Activated naive CD4-positive, alpha-beta T cell treated with anti-CD3 and anti-CD28 coated beads, Interleukin-2, amount 10 ng/mL, durations not matched to agents 7 days and 5 days (primary cell): ENCODE measurements at regions not wholly inside any gene's neighbourhood (a gene's known extent, or its start where the extent isn't known, plus 50 kb on each side); places are given as distances from the start of the nearest gene placed in this dataset.

Experiments
- CTCF ChIA-PET: fragments of 350-600 bp; sonication (Branson Sonifier 250); formaldehyde crosslinking; loops from one replicate; lab custom pipeline; 2021; ENCODE audit warnings: antibody characterized with exemption; lab: Charles Lee
- DNase-seq: peaks from one replicate; pipeline ENCODE4 v3.0.0-alpha.2; 2020
- H3K27ac Mint-ChIP-seq: one replicate; pipeline ENCODE4 v1.8.0; 2021; ENCODE audit warnings: mild to moderate bottlenecking, moderate library complexity, mixed read lengths
- H3K27me3 Mint-ChIP-seq: one replicate; pipeline ENCODE4 v1.8.0; 2021; ENCODE audit warnings: mild to moderate bottlenecking, mixed read lengths
- H3K36me3 Mint-ChIP-seq: one replicate; pipeline ENCODE4 v1.8.0; 2021; ENCODE audit warnings: mixed read lengths
- H3K4me1 Mint-ChIP-seq: one replicate; pipeline ENCODE4 v1.8.0; 2021; ENCODE audit warnings: mixed read lengths
- H3K4me3 Mint-ChIP-seq: one replicate; pipeline ENCODE4 v1.8.0; 2021; ENCODE audit warnings: mild to moderate bottlenecking, moderate library complexity, mixed read lengths
- H3K9me3 Mint-ChIP-seq: one replicate; pipeline ENCODE4 v1.8.0; 2021; ENCODE audit warnings: mixed read lengths

- no peak overlapping the region for H3K27ac Mint-ChIP-seq
- peaks cover 11% of the 10 kb centered on the region for H3K9me3 Mint-ChIP-seq
- no peak for DNase-seq
- CTCF ChIA-PET, result no interaction called here
- H3K4me1 Mint-ChIP-seq, result no peaks in the 10 kb centered on the region
- no peaks in the 10 kb centered on the region for H3K36me3 Mint-ChIP-seq
- no peak overlapping the region for H3K4me3 Mint-ChIP-seq
- no peaks in the 10 kb centered on the region for H3K27me3 Mint-ChIP-seq
Measured at GRCh38 chr5:174159327-174160114, 114.0 kb downstream of the NSG2 start.

DNA sequence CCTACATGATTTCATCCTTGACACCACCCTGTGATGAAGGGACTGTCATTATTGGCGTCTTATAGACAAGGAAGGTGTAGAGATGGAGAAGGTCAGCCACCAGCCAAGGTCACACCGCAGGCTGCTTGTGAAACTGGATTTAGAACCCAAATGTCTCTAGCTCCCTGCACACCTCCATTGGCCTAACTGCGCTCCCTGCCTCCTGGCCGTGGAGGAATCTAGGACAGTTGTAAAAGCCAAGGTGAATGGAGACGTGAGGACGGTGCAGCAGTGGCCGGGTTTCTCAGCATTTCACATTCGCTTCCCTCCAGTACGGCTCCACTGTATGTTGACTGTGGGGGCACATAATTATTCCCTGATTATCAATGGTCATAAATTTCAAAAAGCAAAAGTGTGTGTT, 119.9 kb downstream of the NSG2 start:
- Mint-ChIP-seq H3K4me3 (no peak overlapping the region), H3K27ac (no peak overlapping the region), H3K27me3 (no peaks in the 10 kb centered on the region), H3K4me1 (no peaks in the 10 kb centered on the region), H3K9me3 (peaks cover 4% of the 10 kb centered on the region), H3K36me3 (no peaks in the 10 kb centered on the region)
- DNase-seq, result no peak
- CTCF ChIA-PET, result no interaction called here

DNA sequence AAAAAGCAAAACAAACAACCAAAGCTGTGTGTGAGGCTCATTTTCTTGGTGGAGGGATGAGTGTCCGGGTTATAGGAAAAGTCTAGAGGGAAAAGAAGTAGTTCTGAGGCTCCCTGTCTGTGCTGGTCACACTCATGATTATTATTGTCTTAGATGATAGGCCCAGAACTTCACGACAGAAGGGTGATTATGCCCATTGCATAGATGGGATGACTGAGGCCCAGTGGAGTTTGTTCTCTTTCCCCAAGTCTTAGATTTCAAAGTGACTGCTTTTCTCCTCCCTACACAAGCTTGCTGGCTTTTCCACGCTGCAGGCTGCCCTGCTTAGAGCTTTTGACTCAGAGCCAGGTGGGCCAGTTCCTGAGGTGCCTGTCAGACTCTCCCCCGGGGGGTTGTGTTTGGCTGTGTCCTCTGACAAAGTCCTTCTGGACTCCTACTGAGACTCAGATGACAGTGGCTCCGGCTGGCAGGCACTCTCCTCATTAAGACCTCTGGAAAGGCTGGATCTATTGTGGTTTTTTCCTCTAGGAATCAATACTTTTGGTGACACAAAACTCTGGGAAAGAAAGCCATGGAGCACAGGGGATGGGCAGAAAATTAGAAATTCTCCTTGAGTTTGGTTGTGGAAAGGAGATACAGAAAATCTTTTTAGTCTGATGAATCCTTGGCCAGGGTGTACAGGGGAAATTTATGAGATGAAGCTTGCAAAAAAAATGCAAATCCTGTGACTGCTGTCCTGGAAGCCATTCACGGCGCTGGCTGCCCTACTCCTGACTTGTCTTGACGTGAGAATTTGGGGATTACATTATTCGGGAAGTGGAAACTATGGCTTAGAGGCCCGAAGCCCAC, 120.9 kb downstream of the NSG2 start:
- no peak for DNase-seq
- Mint-ChIP-seq H3K4me3 (no peak overlapping the region), H3K9me3 (peaks cover 4% of the 10 kb centered on the region), H3K4me1 (no peaks in the 10 kb centered on the region), H3K27ac (no peak overlapping the region), H3K36me3 (no peaks in the 10 kb centered on the region), H3K27me3 (no peaks in the 10 kb centered on the region)
- CTCF ChIA-PET, result no interaction called here

DNA sequence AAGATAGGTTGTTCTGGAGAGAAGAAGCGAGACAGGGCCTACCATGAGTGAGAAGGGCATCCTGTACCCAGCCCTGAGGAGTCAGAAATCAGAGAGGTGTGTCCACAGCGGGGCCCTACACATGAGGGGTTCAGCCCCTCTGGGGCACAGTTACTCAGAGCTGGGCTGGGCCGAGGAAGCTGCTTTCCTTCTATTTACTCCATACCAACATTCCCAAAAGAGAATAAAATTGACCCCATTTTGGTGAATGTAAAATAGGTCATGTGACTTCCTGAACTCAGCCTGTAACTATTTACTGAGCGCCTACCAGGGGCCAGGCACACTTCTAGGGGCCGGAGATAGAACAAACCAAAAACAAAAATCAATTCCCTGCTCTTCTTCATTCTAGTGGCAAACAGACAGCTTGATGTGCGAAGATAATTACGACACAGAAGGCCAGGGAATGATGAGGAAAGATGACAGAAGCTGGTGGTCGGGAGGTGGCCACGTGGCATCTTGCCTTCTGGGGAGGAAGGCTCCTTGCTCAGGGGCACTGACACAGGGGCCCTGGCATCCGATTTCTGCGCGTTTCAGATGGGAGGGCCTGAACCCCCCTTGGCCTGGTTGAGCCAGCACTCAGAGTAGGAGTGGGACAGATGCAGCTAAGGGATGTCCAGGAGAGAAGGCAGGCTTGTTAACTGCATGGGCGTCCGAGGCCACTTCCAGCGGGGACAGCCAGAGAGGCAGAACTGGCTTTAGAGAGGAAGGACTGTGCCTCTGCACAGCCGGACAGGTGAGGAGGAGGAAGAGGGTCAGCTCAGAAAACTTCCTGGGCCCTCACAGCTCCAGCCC, 121.8 kb downstream of the NSG2 start:
- peaks cover 4% of the 10 kb centered on the region for H3K9me3 Mint-ChIP-seq
- no peaks in the 10 kb centered on the region for H3K36me3 Mint-ChIP-seq
- no peak overlapping the region for H3K4me3 Mint-ChIP-seq
- H3K27me3 Mint-ChIP-seq, result no peaks in the 10 kb centered on the region
- DNase-seq, result no peak
- no peaks in the 10 kb centered on the region for H3K4me1 Mint-ChIP-seq
- CTCF ChIA-PET, result no interaction called here
- H3K27ac Mint-ChIP-seq, result no peak overlapping the region

- no peak overlapping the region for H3K27ac Mint-ChIP-seq
- CTCF ChIA-PET, result no interaction called here
- no peaks in the 10 kb centered on the region for H3K4me1 Mint-ChIP-seq
- peaks cover 2% of the 10 kb centered on the region for H3K9me3 Mint-ChIP-seq
- no peak for DNase-seq
- no peaks in the 10 kb centered on the region for H3K36me3 Mint-ChIP-seq
- peaks cover 3% of the 10 kb centered on the region for H3K27me3 Mint-ChIP-seq
- no peak overlapping the region for H3K4me3 Mint-ChIP-seq
Measured at GRCh38 chr5:174172152-174172551, 126.6 kb downstream of the NSG2 start.

- Mint-ChIP-seq H3K9me3 (peaks cover 2% of the 10 kb centered on the region), H3K27me3 (peaks cover 3% of the 10 kb centered on the region), H3K4me3 (no peak overlapping the region), H3K4me1 (no peaks in the 10 kb centered on the region), H3K27ac (no peak overlapping the region), H3K36me3 (no peaks in the 10 kb centered on the region)
- DNase-seq, result no peak
- CTCF ChIA-PET, result no interaction called here
Measured at GRCh38 chr5:174172566-174172965, 127.1 kb downstream of the NSG2 start.

DNA sequence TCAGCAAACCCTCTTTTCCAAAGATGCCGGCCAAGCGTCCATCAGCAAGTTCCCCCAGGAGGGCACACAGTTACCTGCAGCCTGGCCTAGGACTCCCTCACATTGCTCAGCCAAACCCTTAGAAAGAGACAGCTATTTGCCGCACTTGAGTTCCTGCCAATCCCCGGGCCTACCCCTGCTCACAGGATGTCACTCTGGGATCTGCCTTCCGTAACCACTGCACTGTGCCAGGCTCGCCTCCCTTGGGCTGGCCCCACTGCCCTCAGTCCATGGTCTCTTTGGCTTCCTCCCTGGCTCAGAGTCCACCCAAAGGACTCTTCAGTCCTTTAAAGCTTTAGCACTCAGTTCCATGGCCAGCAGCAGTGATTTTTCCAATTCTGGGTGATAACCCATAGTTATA, 128.3 kb downstream of the NSG2 start:
- H3K4me3 Mint-ChIP-seq, result no peak overlapping the region
- CTCF ChIA-PET, result no interaction called here
- H3K27me3 Mint-ChIP-seq, result peaks cover 3% of the 10 kb centered on the region

GRCh38 chr5:174175716-174176268, 130.3 kb downstream of the NSG2 start:
- Mint-ChIP-seq H3K36me3 (no peaks in the 10 kb centered on the region), H3K9me3 (no peaks in the 10 kb centered on the region), H3K4me3 (no peak overlapping the region), H3K4me1 (no peaks in the 10 kb centered on the region), H3K27me3 (peaks cover 3% of the 10 kb centered on the region), H3K27ac (no peak overlapping the region)
- DNase-seq, result no peak
- CTCF ChIA-PET, result no interaction called here

More for the DNA sequence above, 128.3 kb downstream of the NSG2 start:
- H3K9me3 Mint-ChIP-seq, result peaks cover 2% of the 10 kb centered on the region
- no peak for DNase-seq
- H3K4me1 Mint-ChIP-seq, result no peaks in the 10 kb centered on the region
- H3K27ac Mint-ChIP-seq, result no peak overlapping the region
- H3K36me3 Mint-ChIP-seq, result no peaks in the 10 kb centered on the region

DNA sequence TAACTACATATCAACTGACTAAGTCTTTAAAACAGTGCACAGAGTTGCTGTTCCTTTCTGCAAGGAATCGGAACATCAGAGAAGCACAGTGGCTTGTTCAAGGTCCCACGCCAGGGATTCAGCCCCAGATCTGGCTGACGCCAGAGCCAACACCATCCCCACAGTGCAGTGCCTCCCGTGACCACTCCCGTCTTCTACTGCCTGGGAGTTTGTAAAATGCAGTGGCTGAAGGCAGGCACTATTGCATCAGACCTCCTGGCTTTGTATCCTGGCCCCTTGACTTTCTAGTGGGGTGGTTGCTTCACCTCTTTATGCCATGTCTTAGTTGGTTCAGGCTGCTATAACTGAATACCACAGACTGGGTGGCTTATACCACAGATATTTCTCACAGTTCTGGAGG, 131.0 kb downstream of the NSG2 start:
- Mint-ChIP-seq H3K4me1 (no peaks in the 10 kb centered on the region), H3K27me3 (peaks cover 3% of the 10 kb centered on the region)

GRCh38 chr5:174177531-174177930, 132.0 kb downstream of the NSG2 start:
- CTCF ChIA-PET, result no interaction called here
- Mint-ChIP-seq H3K9me3 (no peaks in the 10 kb centered on the region), H3K4me1 (no peaks in the 10 kb centered on the region), H3K36me3 (no peaks in the 10 kb centered on the region), H3K4me3 (no peak overlapping the region), H3K27me3 (peaks cover 8% of the 10 kb centered on the region), H3K27ac (no peak overlapping the region)
- no peak for DNase-seq

More for the DNA sequence above, 131.0 kb downstream of the NSG2 start:
- no peak overlapping the region for H3K27ac Mint-ChIP-seq
- H3K36me3 Mint-ChIP-seq, result no peaks in the 10 kb centered on the region
- CTCF ChIA-PET, result no interaction called here
- DNase-seq, result no peak
- H3K4me3 Mint-ChIP-seq, result no peak overlapping the region
- H3K9me3 Mint-ChIP-seq, result no peaks in the 10 kb centered on the region

GRCh38 chr5:174177976-174178605, 132.6 kb downstream of the NSG2 start:
- no peak for DNase-seq
- CTCF ChIA-PET, result no interaction called here
- Mint-ChIP-seq H3K4me1 (no peaks in the 10 kb centered on the region), H3K27ac (no peak overlapping the region), H3K36me3 (no peaks in the 10 kb centered on the region), H3K27me3 (peaks cover 9% of the 10 kb centered on the region), H3K9me3 (no peaks in the 10 kb centered on the region), H3K4me3 (no peak overlapping the region)

DNA sequence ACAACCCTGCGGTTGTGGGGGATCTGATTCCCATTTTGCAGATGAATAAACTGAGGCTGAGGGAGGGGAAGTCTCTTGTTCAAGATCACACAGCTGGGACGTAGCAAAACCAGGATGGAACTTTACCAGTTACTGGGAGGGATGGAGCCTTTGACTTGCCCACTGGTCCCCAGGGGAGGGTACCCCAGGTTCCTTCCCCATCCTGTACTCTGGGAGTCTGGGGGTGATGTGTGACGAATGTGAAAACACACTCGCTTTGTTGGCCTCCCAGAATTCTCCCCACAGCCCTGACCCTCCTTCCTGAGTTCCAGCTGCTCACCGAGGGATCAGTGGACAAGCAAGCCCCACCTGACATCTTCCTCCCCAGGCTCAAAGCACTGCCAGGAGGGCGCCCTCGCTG, 135.1 kb downstream of the NSG2 start:
- Mint-ChIP-seq H3K9me3 (no peaks in the 10 kb centered on the region), H3K36me3 (no peaks in the 10 kb centered on the region), H3K4me3 (no peak overlapping the region), H3K4me1 (no peaks in the 10 kb centered on the region), H3K27ac (no peak overlapping the region), H3K27me3 (peaks cover 7% of the 10 kb centered on the region)
- CTCF ChIA-PET, result no interaction called here
- no peak for DNase-seq

DNA sequence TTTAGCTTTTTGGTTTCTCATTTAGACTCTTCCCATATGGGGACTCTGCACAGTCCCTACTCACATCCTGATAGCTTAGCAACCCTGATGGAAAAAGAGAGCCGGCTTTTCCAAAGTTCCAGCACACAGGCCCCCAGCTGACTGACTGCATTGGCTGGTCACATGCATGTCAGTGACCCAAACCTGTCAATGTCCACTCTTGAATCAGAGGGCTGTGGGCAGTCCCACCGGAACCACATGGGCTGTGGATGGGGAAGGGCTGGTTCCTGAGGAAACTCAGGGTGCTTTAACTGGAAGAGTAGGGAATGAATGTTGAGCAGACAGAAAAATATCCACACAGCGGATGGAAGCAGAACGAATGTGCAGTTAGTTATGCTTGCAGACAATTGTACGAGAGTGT, 136.6 kb downstream of the NSG2 start:
- no peak for DNase-seq
- CTCF ChIA-PET, result no interaction called here
- Mint-ChIP-seq H3K27me3 (peaks cover 6% of the 10 kb centered on the region), H3K27ac (no peak overlapping the region), H3K4me1 (no peaks in the 10 kb centered on the region), H3K36me3 (no peaks in the 10 kb centered on the region), H3K4me3 (no peak overlapping the region), H3K9me3 (no peaks in the 10 kb centered on the region)

DNA sequence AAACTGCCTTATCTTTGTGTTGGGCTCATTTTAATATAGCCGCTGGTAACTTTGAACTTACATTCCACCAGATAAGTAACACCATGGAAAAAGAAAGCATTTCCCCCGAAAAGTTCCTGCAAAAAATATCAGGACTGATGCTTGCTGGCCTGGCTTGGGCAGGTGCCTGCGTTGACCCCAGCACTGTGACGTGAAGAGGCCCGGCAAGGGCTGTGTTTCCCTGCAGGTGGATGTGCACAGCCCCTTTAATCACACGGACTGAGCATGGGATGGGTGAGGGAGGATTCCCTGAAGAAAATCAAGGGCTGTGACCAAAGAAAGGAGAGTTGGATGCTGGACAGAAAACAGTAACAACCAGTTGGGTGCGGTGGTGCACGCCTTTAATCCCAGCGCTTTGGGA, 138.2 kb downstream of the NSG2 start:
- no peak overlapping the region for H3K27ac Mint-ChIP-seq
- H3K36me3 Mint-ChIP-seq, result no peaks in the 10 kb centered on the region
- no peaks in the 10 kb centered on the region for H3K9me3 Mint-ChIP-seq

More for the DNA sequence above, 138.2 kb downstream of the NSG2 start:
- H3K27me3 Mint-ChIP-seq, result peaks cover 6% of the 10 kb centered on the region
- no peak overlapping the region for H3K4me3 Mint-ChIP-seq
- CTCF ChIA-PET, result no interaction called here
- no peak for DNase-seq
- H3K4me1 Mint-ChIP-seq, result no peaks in the 10 kb centered on the region
